WTC11 (cell line): ENCODE measurements at regions not wholly inside any gene's neighbourhood (a gene's known extent, or its start where the extent isn't known, plus 50 kb on each side); places are given as distances from the start of the nearest gene placed in this dataset.

Experiments used
- ATAC-seq: fragments of 200-7000 bp; cut with Tn5 transposase; 2 replicates; pipeline ENCODE4 v1.10.0; 2021; ENCODE audit warnings: mild to moderate bottlenecking, moderate library complexity
- CTCF ChIA-PET: fragments of 300-600 bp; sonication (Branson Sonifier 250); formaldehyde crosslinking; loops from one replicate; lab custom pipeline; 2021; ENCODE audit warnings: antibody characterized with exemption; lab: Charles Lee
- POLR2A ChIA-PET: fragments of 350-600 bp; sonication (Branson Sonifier 250); formaldehyde crosslinking; loops from one replicate; lab custom pipeline; 2021; ENCODE audit warnings: antibody characterized with exemption; lab: Charles Lee
- DNase-seq: peaks from one replicate; pipeline ENCODE4 v3.0.0; 2021; ENCODE audit warnings: low spot score
- H3K27ac Mint-ChIP-seq: 2 replicates; pipeline ENCODE4 v1.8.0; 2021; ENCODE audit warnings: mixed read lengths
- H3K27me3 Mint-ChIP-seq: 2 replicates; pipeline ENCODE4 v1.8.0; 2021; ENCODE audit warnings: low read depth, mild to moderate bottlenecking, moderate library complexity, mixed read lengths
- H3K36me3 Mint-ChIP-seq: 2 replicates; pipeline ENCODE4 v1.8.0; 2021; ENCODE audit warnings: mixed read lengths
- H3K4me1 Mint-ChIP-seq: 2 replicates; pipeline ENCODE4 v1.8.0; 2022; ENCODE audit warnings: mixed read lengths
- H3K4me3 Mint-ChIP-seq: 2 replicates; pipeline ENCODE4 v1.8.0; 2021; ENCODE audit warnings: mild to moderate bottlenecking, moderate library complexity, mixed read lengths
- H3K9me3 Mint-ChIP-seq: 2 replicates; pipeline ENCODE4 v1.8.0; 2021; ENCODE audit warnings: mixed read lengths
- ATF1 ChIP-seq: sonication (generic); formaldehyde crosslinking; IDR thresholded peaks from 2 replicates; pipeline ENCODE4 v1.8.1; 2023; ENCODE audit warnings: mild to moderate bottlenecking, moderate library complexity, missing genetic modification reagents
- ERG ChIP-seq: fragments of 250-450 bp; sonication (Bioruptor Pico); IDR thresholded peaks from 2 replicates; pipeline ENCODE4 v1.8.0; 2021; ENCODE audit warnings: mild to moderate bottlenecking
- FOXP4 ChIP-seq: sonication (generic); formaldehyde crosslinking; IDR thresholded peaks from 2 replicates; pipeline ENCODE4 v1.8.0; 2022; ENCODE audit warnings: mild to moderate bottlenecking, missing genetic modification reagents
- OVOL2 ChIP-seq: fragments of 250-450 bp; sonication (Bioruptor Pico); IDR thresholded peaks from 2 replicates; pipeline ENCODE4 v1.9.0; 2021; ENCODE audit warnings: mild to moderate bottlenecking, borderline replicate concordance
- SP1 ChIP-seq: sonication (generic); formaldehyde crosslinking; conservative IDR thresholded peaks from 2 replicates; pipeline ENCODE4 v1.8.1; 2022; ENCODE audit warnings: missing genetic modification reagents
- ZBTB21 ChIP-seq: sonication (generic); formaldehyde crosslinking; IDR thresholded peaks from 2 replicates; pipeline ENCODE4 v1.8.1; 2023; ENCODE audit warnings: mild to moderate bottlenecking, missing genetic modification reagents, borderline replicate concordance
- ZMAT4 ChIP-seq: fragments of 250-450 bp; sonication (Bioruptor Pico); IDR thresholded peaks from 2 replicates; pipeline ENCODE4 v1.9.0; 2021; ENCODE audit warnings: mild to moderate bottlenecking
- ZNF138 ChIP-seq: sonication (generic); formaldehyde crosslinking; conservative IDR thresholded peaks from 2 replicates; pipeline ENCODE4 v1.8.1; 2022; ENCODE audit warnings: mild to moderate bottlenecking, moderate library complexity, missing genetic modification reagents
- ZNF317 ChIP-seq: sonication (generic); formaldehyde crosslinking; IDR thresholded peaks from 2 replicates; pipeline ENCODE4 v1.8.1; 2023; ENCODE audit warnings: low read depth, mild to moderate bottlenecking, moderate library complexity, missing genetic modification reagents, borderline replicate concordance
- TF ChIP-seq, protein P1 (sequence below): sonication (generic); formaldehyde crosslinking; IDR thresholded peaks from 2 replicates; pipeline ENCODE4 v1.8.0; 2022; ENCODE audit warnings: mild to moderate bottlenecking, missing genetic modification reagents
- TF ChIP-seq, protein P2 (sequence below): sonication (generic); formaldehyde crosslinking; IDR thresholded peaks from 2 replicates; pipeline ENCODE4 v1.8.0; 2023; ENCODE audit warnings: mild to moderate bottlenecking, missing genetic modification reagents
- TF ChIP-seq, protein P3 (sequence below): sonication (generic); formaldehyde crosslinking; conservative IDR thresholded peaks from 2 replicates; pipeline ENCODE4 v1.8.1; 2023; ENCODE audit warnings: mild to moderate bottlenecking, low read depth, missing genetic modification reagents, moderate library complexity

GRCh38 chr10:81027706-81028105, 490.0 kb downstream of the SH2D4B start:
- no peak overlapping the region for H3K27ac Mint-ChIP-seq
- 0 out of 2 replicates have a peak, but pooled peaks cover 6% of the 10 kb centered on the region for H3K4me1 Mint-ChIP-seq
- DNase-seq = no peak
- peaks cover 48% of the 10 kb centered on the region for H3K9me3 Mint-ChIP-seq
- no peak overlapping the region for H3K4me3 Mint-ChIP-seq
- ATAC-seq = no peak
- ChIA-PET POLR2A (no interaction called here), CTCF (no interaction called here)
- peaks cover 11% of the 10 kb centered on the region; the same call in 1 of the 2 replicates for H3K36me3 Mint-ChIP-seq
- H3K27me3 Mint-ChIP-seq = 0 out of 2 replicates have a peak, but pooled peaks cover 2% of the 10 kb centered on the region
- TF ChIP-seq FOXP4 (CRISPR knock-in tag) = no peak
- TF ChIP-seq, protein P1, sequence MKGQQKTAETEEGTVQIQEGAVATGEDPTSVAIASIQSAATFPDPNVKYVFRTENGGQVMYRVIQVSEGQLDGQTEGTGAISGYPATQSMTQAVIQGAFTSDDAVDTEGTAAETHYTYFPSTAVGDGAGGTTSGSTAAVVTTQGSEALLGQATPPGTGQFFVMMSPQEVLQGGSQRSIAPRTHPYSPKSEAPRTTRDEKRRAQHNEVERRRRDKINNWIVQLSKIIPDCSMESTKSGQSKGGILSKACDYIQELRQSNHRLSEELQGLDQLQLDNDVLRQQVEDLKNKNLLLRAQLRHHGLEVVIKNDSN (CRISPR knock-in tag) = no peak
- TF ChIP-seq SP1 (CRISPR knock-in tag) = no peak
- no peak for TF ChIP-seq ZMAT4 (CRISPR knock-in tag)
- TF ChIP-seq OVOL2 (CRISPR knock-in tag) = no peak
- no peak for TF ChIP-seq ZBTB21
- no peak for TF ChIP-seq ZNF138 (CRISPR knock-in tag)

DNA sequence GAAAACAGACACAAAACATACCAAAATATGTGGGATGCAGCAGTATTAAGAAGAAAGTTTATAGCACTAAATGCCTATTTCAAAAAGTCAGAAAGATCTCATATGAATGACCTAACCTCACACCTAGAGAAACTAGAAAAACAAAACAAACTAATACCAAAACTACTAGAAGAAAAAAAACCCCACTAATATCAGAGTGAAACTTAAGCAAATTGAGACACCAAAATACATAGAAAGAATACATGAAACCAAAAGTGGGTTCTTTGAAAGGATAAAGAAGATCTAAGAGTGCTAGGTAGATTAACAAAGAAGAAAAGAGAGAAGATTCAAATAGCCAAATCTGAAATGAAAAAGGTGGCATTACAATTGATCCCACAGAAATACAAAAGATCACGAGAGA, 494.1 kb downstream of the SH2D4B start:
- Mint-ChIP-seq H3K27ac (no peak overlapping the region), H3K4me3 (no peak overlapping the region), H3K9me3 (peaks cover 29% of the 10 kb centered on the region), H3K36me3 (peaks cover 11% of the 10 kb centered on the region; the same call in 1 of the 2 replicates), H3K4me1 (0 out of 2 replicates have a peak, but pooled peaks cover 6% of the 10 kb centered on the region), H3K27me3 (no peaks in the 10 kb centered on the region)
- CTCF ChIA-PET = interaction anchor here (1.3 kb wide), 1 partner anchor 432 kb away, joined by 3 read pairs; no protein-coding TSS in a partner anchor
- POLR2A ChIA-PET = no interaction called here
- ATAC-seq (no peak), DNase-seq (no peak)
- TF ChIP-seq, protein P2, sequence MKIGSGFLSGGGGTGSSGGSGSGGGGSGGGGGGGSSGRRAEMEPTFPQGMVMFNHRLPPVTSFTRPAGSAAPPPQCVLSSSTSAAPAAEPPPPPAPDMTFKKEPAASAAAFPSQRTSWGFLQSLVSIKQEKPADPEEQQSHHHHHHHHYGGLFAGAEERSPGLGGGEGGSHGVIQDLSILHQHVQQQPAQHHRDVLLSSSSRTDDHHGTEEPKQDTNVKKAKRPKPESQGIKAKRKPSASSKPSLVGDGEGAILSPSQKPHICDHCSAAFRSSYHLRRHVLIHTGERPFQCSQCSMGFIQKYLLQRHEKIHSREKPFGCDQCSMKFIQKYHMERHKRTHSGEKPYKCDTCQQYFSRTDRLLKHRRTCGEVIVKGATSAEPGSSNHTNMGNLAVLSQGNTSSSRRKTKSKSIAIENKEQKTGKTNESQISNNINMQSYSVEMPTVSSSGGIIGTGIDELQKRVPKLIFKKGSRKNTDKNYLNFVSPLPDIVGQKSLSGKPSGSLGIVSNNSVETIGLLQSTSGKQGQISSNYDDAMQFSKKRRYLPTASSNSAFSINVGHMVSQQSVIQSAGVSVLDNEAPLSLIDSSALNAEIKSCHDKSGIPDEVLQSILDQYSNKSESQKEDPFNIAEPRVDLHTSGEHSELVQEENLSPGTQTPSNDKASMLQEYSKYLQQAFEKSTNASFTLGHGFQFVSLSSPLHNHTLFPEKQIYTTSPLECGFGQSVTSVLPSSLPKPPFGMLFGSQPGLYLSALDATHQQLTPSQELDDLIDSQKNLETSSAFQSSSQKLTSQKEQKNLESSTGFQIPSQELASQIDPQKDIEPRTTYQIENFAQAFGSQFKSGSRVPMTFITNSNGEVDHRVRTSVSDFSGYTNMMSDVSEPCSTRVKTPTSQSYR (CRISPR knock-in tag) = no peak
- no peak for TF ChIP-seq ZNF317 (CRISPR knock-in tag)
- no peak for TF ChIP-seq ATF1 (CRISPR knock-in tag)
- TF ChIP-seq ERG (CRISPR knock-in tag) = no peak
- TF ChIP-seq, protein P3, sequence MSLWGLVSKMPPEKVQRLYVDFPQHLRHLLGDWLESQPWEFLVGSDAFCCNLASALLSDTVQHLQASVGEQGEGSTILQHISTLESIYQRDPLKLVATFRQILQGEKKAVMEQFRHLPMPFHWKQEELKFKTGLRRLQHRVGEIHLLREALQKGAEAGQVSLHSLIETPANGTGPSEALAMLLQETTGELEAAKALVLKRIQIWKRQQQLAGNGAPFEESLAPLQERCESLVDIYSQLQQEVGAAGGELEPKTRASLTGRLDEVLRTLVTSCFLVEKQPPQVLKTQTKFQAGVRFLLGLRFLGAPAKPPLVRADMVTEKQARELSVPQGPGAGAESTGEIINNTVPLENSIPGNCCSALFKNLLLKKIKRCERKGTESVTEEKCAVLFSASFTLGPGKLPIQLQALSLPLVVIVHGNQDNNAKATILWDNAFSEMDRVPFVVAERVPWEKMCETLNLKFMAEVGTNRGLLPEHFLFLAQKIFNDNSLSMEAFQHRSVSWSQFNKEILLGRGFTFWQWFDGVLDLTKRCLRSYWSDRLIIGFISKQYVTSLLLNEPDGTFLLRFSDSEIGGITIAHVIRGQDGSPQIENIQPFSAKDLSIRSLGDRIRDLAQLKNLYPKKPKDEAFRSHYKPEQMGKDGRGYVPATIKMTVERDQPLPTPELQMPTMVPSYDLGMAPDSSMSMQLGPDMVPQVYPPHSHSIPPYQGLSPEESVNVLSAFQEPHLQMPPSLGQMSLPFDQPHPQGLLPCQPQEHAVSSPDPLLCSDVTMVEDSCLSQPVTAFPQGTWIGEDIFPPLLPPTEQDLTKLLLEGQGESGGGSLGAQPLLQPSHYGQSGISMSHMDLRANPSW = no peak
